Mesendoderm (in vitro differentiated cells): ENCODE measurements at regions not wholly inside any gene's neighbourhood (a gene's known extent, or its start where the extent isn't known, plus 50 kb on each side); places are given as distances from the start of the nearest gene placed in this dataset.

Experiments
- DNase-seq: peaks from one replicate; pipeline ENCODE4 v3.0.0; 2013
- H2AK5ac ChIP-seq: 2 replicates; pipeline ENCODE4 v1.6.1; 2013; ENCODE audit warnings: low read length, inconsistent platforms
- H2BK120ac ChIP-seq: 2 replicates; pipeline ENCODE4 v1.6.1; 2013; ENCODE audit warnings: low read depth, mild to moderate bottlenecking, low read length, moderate library complexity, mixed read lengths
- H2BK15ac ChIP-seq: replicated peaks from 2 replicates; pipeline ENCODE4 v1.6.1; 2013; ENCODE audit warnings: low read depth, mild to moderate bottlenecking, moderate library complexity
- H2BK5ac ChIP-seq: 2 replicates; pipeline ENCODE4 v1.6.1; 2013; ENCODE audit warnings: low read length, inconsistent platforms
- H3K18ac ChIP-seq: 2 replicates; pipeline ENCODE4 v1.6.1; 2013; ENCODE audit warnings: mild to moderate bottlenecking, low read length, mixed read lengths
- H3K23ac ChIP-seq: one replicate; pipeline ENCODE4 v1.6.1; 2013; ENCODE audit warnings: low read length
- H3K27ac ChIP-seq: 2 replicates; pipeline ENCODE4 v1.5.1; 2013; ENCODE audit warnings: low read depth, mild to moderate bottlenecking, inconsistent platforms, low read length, moderate library complexity
- H3K27me3 ChIP-seq: 2 replicates; pipeline ENCODE4 v1.6.1; 2013; ENCODE audit warnings: low read length, control low read depth, mild to moderate bottlenecking, inconsistent platforms; ENCODE audit not compliant: insufficient read depth, poor library complexity
- H3K36me3 ChIP-seq: 2 replicates; pipeline ENCODE4 v1.6.1; 2013; ENCODE audit warnings: low read length, inconsistent platforms; ENCODE audit not compliant: control insufficient read depth, insufficient read depth
- H3K4ac ChIP-seq: one replicate; pipeline ENCODE4 v1.6.1; 2013; ENCODE audit warnings: low read depth, mild to moderate bottlenecking, low read length, moderate library complexity
- H3K4me1 ChIP-seq: 2 replicates; pipeline ENCODE4 v1.6.1; 2013; ENCODE audit warnings: low read depth, low read length, inconsistent platforms; ENCODE audit not compliant: control insufficient read depth
- H3K4me2 ChIP-seq: 2 replicates; pipeline ENCODE4 v1.6.1; 2013; ENCODE audit warnings: low read length
- H3K4me3 ChIP-seq: 2 replicates; pipeline ENCODE4 v1.5.1; 2013; ENCODE audit warnings: mild to moderate bottlenecking, low read length
- H3K56ac ChIP-seq: one replicate; pipeline ENCODE4 v1.6.1; 2013; ENCODE audit warnings: low read length
- H3K79me1 ChIP-seq: 2 replicates; pipeline ENCODE4 v1.6.1; 2013; ENCODE audit warnings: low read length, inconsistent platforms
- H3K79me2 ChIP-seq: 2 replicates; pipeline ENCODE4 v1.6.1; 2013; ENCODE audit warnings: mild to moderate bottlenecking, low read length; ENCODE audit not compliant: control insufficient read depth, insufficient read depth
- H3K9ac ChIP-seq: 2 replicates; pipeline ENCODE4 v1.6.1; 2013; ENCODE audit warnings: low read length, inconsistent platforms
- H4K5ac ChIP-seq: one replicate; pipeline ENCODE4 v1.6.1; 2013; ENCODE audit warnings: low read length
- H4K8ac ChIP-seq: one replicate; pipeline ENCODE4 v1.6.1; 2013; ENCODE audit warnings: low read depth, mild to moderate bottlenecking, control low read depth, low read length, moderate library complexity
- WGBS: extraction: QIAGEN DNeasy Blood & Tissue Kit; methylation state at CpG from one replicate; pipeline ENCODE4 v1.1.7; 2013; ENCODE audit warnings: low lambda C conversion rate, missing lambda C conversion rate; ENCODE audit not compliant: insufficient coverage; ENCODE audit errors: extremely low coverage; 5-methylcytosine and 5-hydroxymethylcytosine counted together

- Histone ChIP-seq H3K18ac (no peak overlapping the region), H2BK15ac (no peak overlapping the region), H3K4ac (no peak overlapping the region), H3K4me2 (no peak overlapping the region), H3K27ac (no peak overlapping the region), H4K8ac (no peak overlapping the region), H3K56ac (no peak overlapping the region), H3K27me3 (no peaks in the 10 kb centered on the region), H3K79me2 (no peaks in the 10 kb centered on the region), H2AK5ac (no peak overlapping the region), H3K9ac (no peak overlapping the region), H4K5ac (no peak overlapping the region), H3K23ac (no peak overlapping the region), H2BK5ac (no peak overlapping the region), H3K4me3 (no peak overlapping the region), H3K36me3 (peaks cover 39% of the 10 kb centered on the region), H2BK120ac (no peak overlapping the region), H3K4me1 (no peaks in the 10 kb centered on the region), H3K79me1 (peaks cover 3% of the 10 kb centered on the region)
- no CpG with 5 or more reads among the region's 7 CpGs for WGBS
- peak; percentile 28 for DNase-seq
These were observed 51.0 kb downstream of the IARS1 start for GRCh38 chr9:92242260-92243136.

- no peak for DNase-seq
- H3K9ac ChIP-seq: no peak overlapping the region
- H2BK15ac ChIP-seq: no peak overlapping the region
- no peak overlapping the region for H3K4me2 ChIP-seq
- H3K79me1 ChIP-seq: peaks cover 2% of the 10 kb centered on the region
- no peaks in the 10 kb centered on the region for H3K27me3 ChIP-seq
- no peaks in the 10 kb centered on the region for H3K79me2 ChIP-seq
- no peak overlapping the region for H2BK120ac ChIP-seq
- no peak overlapping the region for H3K56ac ChIP-seq
- H3K18ac ChIP-seq: no peak overlapping the region
- no peak overlapping the region for H3K27ac ChIP-seq
- no peak overlapping the region for H2AK5ac ChIP-seq
- H3K23ac ChIP-seq: no peak overlapping the region
- H3K4ac ChIP-seq: no peak overlapping the region
- no peak overlapping the region for H4K8ac ChIP-seq
- H3K36me3 ChIP-seq: peaks cover 12% of the 10 kb centered on the region
- no peak overlapping the region for H2BK5ac ChIP-seq
- no CpG with 5 or more reads among the region's 3 CpGs for WGBS
- no peaks in the 10 kb centered on the region for H3K4me1 ChIP-seq
- H4K5ac ChIP-seq: no peak overlapping the region
- no peak overlapping the region for H3K4me3 ChIP-seq
These were observed 56.6 kb downstream of the IARS1 start for GRCh38 chr9:92236915-92237314.

- H3K4me1 ChIP-seq: no peaks in the 10 kb centered on the region
- peaks cover 10% of the 10 kb centered on the region for H3K36me3 ChIP-seq
- H4K5ac ChIP-seq: no peak overlapping the region
These were observed 57.0 kb downstream of the IARS1 start for GRCh38 chr9:92236465-92236864.

GRCh38 chr9:92234514-92234913, 59.0 kb downstream of the IARS1 start:
- no peak overlapping the region for H2BK5ac ChIP-seq

More at GRCh38 chr9:92236465-92236864, 57.0 kb downstream of the IARS1 start:
- Histone ChIP-seq H3K18ac (no peak overlapping the region), H3K4ac (no peak overlapping the region), H3K23ac (no peak overlapping the region), H2BK15ac (no peak overlapping the region), H4K8ac (no peak overlapping the region), H2BK120ac (no peak overlapping the region), H3K4me3 (no peak overlapping the region), H3K4me2 (no peak overlapping the region), H3K27me3 (no peaks in the 10 kb centered on the region), H3K79me1 (no peaks in the 10 kb centered on the region), H3K56ac (no peak overlapping the region), H2BK5ac (no peak overlapping the region), H2AK5ac (no peak overlapping the region), H3K79me2 (no peaks in the 10 kb centered on the region), H3K9ac (no peak overlapping the region), H3K27ac (no peak overlapping the region)
- WGBS: no CpG with 5 or more reads among the region's 4 CpGs
- DNase-seq: no peak

GRCh38 chr9:92232190-92232589, 61.3 kb downstream of the IARS1 start:
- Histone ChIP-seq H4K8ac (no peak overlapping the region), H3K4ac (no peak overlapping the region), H3K23ac (no peak overlapping the region), H3K27me3 (no peaks in the 10 kb centered on the region), H3K4me2 (no peak overlapping the region), H3K18ac (no peak overlapping the region), H2BK120ac (no peak overlapping the region), H3K4me3 (no peak overlapping the region), H4K5ac (no peak overlapping the region), H3K9ac (no peak overlapping the region), H3K4me1 (no peaks in the 10 kb centered on the region), H3K27ac (no peak overlapping the region), H2BK15ac (no peak overlapping the region), H3K79me2 (no peaks in the 10 kb centered on the region), H2AK5ac (no peak overlapping the region), H3K36me3 (peaks cover 4% of the 10 kb centered on the region), H3K56ac (no peak overlapping the region), H3K79me1 (no peaks in the 10 kb centered on the region), H2BK5ac (no peak overlapping the region)
- DNase-seq: no peak
- 100% methylated on average over 1 of the region's 1 CpG for WGBS

More at GRCh38 chr9:92234514-92234913, 59.0 kb downstream of the IARS1 start:
- H4K5ac ChIP-seq: no peak overlapping the region
- H3K23ac ChIP-seq: no peak overlapping the region
- no peaks in the 10 kb centered on the region for H3K79me1 ChIP-seq
- no peak overlapping the region for H4K8ac ChIP-seq
- H2BK120ac ChIP-seq: no peak overlapping the region
- no peaks in the 10 kb centered on the region for H3K27me3 ChIP-seq
- no peaks in the 10 kb centered on the region for H3K79me2 ChIP-seq
- no peak overlapping the region for H3K27ac ChIP-seq
- no peak overlapping the region for H3K18ac ChIP-seq
- H2AK5ac ChIP-seq: no peak overlapping the region
- H3K56ac ChIP-seq: no peak overlapping the region
- no peaks in the 10 kb centered on the region for H3K4me1 ChIP-seq
- DNase-seq: no peak
- no peak overlapping the region for H3K4me3 ChIP-seq
- H3K36me3 ChIP-seq: peaks cover 7% of the 10 kb centered on the region
- H3K4me2 ChIP-seq: no peak overlapping the region
- H3K9ac ChIP-seq: no peak overlapping the region
- no CpG with 5 or more reads among the region's 5 CpGs for WGBS
- no peak overlapping the region for H3K4ac ChIP-seq
- no peak overlapping the region for H2BK15ac ChIP-seq
